ENCODE measurements at regions not wholly inside any gene's neighbourhood (a gene's known extent, or its start where the extent isn't known, plus 50 kb on each side); places are given as distances from the start of the nearest gene placed in this dataset.

DNA sequence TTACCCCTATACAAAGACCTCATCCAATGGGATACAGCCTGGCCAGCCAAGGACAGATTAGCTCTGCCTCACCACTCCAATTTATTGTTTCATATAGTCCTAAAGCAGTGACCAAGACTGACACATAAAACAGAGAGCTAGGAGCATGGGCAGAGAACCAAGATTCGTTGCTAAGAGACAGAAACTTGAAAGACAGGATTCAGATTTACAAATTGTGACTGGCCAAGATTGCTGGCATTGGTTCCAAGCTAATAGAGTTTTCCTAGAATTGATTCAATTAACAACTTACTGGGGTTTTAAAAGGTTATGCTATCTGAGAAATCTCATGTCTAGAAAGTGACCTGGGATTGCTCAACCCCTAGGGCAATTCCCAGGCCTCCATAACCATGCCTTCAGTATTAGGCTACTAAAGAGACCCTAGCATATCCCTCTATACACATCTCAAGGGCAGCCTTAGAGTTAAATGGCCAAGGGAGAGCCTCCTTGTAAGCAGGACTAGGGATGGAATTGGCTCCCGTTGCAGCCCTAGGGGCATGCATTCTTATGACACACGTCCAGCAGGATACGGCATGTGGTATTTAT is 75.6 kb downstream of the ICOS start:
- no peak for DNase-seq (ENCODE audit: low read depth)

DNA sequence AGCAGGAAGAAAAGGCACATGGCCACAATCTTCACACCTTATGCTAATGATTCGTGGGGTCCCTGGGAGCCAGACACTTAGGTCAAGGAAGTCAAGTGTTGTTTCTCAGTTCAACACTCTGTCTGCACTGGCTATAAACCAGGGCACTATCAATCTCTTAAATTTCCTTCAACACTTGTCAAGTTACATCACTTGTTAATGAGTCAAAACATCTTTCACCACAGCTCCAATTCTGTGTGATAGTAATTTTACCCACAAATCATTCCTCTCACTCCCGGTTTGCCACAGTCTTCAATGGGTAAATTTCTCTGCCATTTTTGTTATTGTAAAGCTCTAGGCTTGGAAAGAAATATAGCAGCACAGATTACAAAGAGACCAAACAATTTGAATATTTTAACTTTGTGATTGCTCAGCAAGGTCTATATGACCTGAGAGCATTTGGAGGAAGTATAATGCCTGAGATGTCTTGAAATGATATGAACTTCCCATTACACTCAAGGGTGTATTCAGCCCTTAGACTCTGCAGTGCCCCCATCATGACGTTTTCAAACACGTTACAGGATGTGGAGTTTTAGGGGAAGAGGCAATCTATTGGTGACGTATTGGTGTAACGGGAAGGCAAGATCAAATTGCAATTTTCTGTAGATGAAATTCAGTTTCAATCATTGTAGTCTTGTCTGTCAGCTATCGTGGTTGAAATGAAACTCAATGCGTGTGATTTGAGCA is 78.7 kb downstream of the ICOS start:
- DNase-seq (ENCODE audit: low read depth) = no peak

DNA sequence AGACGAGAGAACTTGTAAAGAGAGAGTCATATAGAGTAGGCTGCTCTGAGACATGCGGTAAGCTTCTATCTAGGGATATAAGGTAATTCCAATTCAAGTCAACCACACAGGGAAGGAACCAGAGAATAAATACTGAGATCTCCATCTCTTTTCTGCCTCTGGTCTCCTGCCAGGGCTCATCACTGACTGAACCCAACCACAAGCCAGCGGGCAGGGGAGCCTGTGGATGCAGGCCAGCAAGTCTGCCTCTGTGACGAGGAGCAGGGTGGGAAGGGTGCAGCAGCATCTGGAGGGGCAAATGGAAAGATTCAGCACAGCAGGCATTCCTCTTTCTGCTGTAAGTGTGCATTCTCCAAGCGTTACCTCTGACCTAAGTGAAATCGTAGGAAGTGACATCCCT is 82.2 kb downstream of the ICOS start:
- no peak for DNase-seq (ENCODE audit: low read depth)

DNA sequence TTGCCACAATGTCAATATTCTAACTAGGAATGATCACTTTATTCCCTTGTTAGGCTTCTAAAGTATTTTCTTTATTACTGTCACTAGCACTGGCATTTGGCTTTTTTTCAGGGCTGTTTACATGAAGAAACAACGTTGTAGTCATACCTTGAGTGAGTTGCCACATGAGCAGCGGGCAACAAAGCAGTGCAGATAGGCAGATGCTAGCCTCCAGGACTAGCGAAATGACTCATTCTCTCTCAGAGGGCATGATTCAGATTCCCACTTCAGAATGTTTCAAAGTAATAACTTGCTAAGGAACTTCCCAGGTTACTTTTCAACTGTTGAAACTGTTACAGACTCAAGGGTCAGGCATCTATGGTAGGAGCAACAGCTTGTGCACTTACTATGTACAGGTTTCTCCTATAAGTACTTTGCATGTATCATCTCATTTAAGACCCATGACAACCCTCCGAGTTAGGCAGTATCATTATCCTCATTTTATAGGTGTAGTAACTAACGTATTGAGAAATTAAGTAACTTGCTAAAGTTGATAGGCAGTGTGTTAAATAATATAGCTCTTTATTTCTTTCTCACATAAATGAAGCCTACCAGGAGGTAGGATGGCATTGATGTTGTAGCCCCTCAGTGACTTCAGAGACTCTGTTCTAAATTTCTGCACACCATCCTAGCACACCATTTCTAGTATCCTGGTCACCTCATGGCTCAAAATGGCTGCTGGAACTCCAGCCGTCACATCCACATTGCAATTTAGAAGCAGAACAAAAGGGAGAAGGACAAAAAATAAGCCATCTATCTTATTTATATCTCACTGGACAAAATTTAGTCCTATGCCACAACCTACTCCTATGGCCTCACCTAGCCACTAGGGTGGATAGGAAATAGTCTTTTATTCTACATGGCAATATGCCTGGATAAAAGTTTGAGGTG is 83.3 kb downstream of the ICOS start:
- peak; percentile 81 for DNase-seq (ENCODE audit: low read depth)

DNA sequence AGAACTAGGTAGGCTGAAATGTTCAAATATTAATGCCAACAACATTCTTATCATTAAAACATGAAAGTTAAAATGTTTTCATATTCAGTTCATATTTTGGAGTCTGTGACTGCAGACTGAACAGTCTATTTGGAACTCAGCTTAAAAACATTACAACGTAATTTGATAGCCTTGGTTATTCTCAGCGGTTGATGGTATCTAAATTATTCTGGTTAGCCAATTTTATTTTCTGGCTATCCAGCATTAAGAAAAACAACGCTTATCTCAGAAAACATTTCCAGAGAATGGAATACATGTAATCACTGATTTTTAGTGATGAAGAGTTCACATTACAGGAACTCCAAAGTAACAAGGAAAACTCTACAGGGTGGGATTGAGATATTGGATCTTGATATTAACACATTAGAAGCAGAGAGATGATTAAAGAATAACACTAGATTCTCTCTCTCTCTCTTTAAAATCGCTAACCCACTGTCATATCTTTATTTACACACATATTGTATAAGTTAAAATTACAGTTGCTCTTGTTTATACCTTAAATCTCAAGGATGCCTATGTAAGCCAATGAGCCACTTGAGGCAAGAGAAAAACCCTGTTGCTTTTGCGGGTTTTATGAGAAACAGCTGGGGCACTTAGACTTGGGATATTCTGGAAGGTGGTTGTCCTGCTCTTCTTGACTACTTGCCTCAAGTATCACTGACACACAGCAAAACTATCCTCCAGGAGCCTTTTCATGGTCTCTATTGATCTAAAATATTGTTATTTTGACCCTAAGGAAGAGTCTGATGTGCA is 84.9 kb downstream of the ICOS start:
- no peak for DNase-seq (ENCODE audit: low read depth)

DNA sequence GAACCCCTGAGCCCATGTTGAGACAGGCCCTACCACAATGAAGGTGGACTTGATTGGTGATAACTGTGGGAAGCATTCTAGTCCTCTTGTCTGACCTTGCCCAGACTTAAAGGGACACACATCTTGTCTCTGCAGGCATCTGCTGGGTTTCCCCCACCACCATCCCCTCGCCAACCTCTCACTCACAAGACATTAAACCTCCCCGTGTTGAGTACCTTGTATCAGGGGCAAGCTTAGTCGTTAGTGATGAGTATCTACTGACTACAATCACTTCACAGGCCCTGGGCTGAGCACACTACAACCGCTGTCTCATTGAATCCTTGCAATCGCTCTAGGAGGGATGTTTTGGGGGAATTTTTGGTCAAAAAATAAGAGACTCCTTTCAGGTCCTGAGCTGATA is 86.0 kb downstream of the ICOS start:
- DNase-seq (ENCODE audit: low read depth) = no peak

DNA sequence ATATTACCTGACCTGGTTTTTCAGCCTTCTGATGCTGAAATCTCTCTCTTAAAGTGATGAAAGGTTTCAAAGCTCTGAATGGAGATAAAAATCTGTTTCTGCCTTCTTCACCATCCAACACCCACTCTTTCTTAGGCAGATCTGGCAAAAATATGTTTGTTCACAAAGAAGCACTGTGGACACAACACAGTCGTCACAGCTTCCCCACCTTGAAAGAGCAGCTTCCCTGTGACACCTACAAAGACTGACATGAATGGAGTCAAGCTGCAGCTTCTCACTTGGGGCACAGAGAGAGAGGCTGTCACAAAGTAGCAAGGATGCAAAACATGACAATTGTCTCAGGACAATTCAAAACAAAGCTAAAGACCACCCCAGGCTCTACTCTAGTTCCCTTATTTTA is 86.5 kb downstream of the ICOS start:
- no peak for DNase-seq (ENCODE audit: low read depth)

DNA sequence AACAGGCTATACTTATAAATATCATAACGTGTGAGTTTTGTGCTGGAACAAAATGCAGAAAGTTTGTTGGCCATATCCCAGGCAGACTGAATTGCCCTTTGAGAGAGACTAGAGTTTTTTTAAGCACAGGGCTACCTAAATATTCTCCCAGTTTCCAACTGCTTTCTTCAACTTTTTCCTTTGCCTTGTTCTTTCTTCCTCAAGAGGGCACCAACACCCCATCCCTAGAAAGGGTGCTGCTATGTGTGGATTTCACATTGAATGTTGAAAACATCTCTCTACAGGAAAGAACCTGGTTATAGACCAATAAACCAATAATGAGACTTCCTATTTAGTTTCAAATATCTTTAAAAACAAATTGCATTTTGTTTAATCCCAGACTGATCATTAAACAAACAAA is 87.9 kb downstream of the ICOS start:
- peak; percentile 45 for DNase-seq (ENCODE audit: low read depth)

DNA sequence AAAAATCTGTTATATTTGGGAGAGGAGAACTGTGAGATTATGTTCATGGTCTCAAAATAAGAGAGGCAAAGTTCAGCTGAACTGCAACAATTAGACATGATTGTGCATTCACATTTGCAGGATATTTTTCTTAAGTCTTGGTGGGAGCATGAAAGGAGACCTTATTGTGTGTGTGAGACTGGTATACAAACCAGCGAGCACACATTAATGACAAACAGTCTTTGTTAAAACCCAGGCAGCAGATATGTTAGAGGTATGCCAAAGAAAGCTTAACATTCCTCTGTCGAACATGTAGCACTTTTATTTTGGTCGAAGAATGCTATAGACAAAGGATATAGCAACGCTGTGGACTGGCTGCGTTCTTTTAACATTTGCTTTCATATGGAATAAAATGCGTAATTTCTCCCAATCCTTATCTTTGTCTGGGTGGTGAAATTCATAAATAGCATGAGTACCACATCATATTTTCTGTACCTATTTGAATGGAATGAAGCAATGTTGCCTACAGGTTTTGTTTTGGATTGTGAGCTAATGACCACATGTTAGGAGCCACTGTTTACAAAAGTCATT is 88.4 kb downstream of the ICOS start:
- DNase-seq (ENCODE audit: low read depth) = no peak

DNA sequence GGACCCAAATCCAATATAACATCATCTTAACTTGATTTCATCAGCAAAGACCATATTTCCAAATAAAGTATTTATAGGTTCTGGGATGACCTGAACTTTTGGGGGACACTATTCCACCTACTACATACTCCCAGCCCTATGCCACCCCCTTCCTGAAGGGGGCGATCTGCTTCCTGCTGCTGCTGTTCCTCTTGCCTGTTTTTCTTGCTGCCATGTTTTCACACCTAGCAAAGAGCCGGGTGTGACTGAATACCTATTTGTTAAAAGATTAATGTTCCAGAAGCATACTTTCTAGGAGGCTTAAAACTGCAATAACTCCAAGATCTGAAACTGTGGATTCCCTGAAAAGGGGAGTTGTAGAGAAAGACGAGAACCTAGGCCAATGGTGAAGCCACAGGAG is 89.7 kb downstream of the ICOS start:
- DNase-seq (ENCODE audit: low read depth) = no peak

DNA sequence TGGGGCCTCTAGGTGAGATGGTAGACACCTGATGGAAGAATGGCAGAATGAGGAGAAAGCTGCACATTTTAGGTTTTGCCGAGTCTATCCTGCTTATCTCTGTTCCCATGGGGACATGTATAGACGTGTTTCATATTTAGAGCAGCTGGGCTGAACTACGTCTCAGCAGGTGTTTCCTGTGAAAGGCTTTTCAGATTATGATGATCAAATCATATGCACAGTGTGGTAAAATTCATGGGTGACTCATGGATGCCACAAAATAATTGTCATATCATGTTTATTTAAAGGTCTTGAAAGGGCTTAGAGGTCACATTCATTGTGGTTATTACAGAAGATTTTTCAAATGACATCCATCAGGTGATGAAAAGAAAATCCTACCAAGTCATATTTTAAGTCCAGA is 90.5 kb downstream of the ICOS start:
- peak; percentile 70 for DNase-seq (ENCODE audit: low read depth)

DNA sequence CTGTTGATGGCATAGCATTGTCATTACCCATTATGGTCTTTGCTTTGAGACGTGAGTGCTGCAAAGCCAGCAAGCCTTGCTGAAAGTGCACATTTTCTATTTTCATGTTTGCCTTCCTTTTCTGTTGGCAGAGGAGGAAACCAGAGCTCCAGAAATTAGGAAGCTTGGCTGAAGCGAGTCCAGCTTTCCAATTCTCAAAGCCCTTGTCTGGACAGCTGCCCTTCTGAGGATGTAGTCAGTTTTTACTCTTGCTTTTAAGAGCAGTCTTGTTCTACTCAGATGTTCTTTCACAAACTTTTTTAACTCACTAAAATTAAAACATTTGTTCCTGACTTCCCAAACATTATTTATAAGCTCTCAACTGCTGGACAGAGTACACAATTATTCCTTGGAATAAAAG is 93.8 kb downstream of the ICOS start:
- DNase-seq (ENCODE audit: low read depth) = no peak

DNA sequence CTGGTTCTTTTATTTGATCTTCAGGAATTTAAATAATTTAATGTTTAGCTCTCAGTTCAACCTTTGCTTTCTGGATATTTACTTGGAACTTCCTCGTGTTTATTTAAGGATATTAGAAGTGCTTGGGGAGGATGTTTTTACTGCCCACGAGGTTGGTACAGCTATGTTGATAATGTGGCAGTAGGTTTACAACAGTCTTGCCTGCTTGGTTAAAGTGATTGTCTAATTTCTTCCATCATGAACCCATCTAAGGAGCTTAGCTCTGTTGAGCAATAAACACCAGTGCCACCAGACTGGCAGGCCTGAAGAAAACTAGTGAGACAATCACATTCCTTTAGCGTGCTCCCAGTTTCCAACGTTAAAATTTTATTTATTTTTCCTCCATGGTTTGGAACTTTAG is 94.5 kb downstream of the ICOS start:
- no peak for DNase-seq (ENCODE audit: low read depth)

DNA sequence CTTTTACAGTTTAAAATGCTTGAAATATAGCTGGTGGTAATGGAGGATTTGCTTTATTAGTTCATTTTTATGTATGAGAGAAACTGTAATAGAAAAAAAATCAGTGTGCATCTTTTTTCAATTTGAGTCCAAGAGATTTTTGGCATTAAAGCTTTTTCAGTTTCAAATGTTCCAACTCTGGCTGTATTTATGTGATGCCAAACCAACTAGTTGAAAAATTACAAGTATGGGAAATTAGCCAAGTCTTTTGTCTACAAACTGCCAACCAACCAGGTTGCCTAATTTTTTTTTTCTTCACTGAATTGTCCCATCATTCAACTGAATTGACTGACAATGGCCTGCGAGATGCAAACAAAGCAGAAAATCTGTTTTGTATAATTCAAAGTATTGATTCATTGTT is 95.7 kb downstream of the ICOS start:
- no peak for DNase-seq (ENCODE audit: low read depth)

DNA sequence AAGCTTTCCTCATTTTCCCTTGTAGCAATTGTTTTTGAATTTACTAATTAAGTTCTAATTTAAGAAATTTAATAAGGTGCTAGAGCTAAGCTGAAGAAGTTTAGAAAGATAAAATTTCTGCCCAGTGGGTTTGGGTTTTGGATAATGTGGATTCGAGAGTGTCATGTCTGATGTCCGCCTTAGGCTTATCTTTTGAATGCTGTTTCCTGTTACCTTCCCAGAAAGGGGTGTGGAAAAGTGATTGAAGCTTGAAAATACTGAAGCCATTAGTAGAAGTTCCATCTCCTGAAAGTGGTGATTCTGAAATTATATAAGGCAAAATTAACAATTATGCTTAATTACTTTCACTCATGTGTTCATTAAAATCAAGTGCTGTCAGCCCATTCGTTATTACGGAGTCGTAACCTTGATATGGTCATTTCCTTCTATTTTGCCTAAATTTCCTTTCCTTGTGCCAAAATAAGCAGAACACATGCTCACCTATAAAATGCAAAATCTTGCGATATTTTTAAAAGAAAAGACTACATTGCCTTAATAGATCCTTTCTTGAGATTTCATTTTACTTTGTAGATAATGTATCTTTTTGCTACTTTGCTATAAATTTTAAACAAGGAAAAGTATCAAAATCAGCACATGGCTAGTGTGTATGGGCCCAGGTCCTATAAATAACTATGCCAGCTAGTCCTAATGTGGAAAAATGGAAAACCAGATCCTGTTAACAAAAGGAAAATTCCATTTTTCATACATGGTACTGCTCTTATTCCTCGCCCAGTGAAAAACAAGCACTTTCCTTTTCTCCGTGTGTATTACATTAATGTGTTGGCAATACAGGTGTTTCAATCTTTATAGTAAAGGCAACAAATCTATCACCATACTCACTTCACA is 97.3 kb downstream of the ICOS start:
- DNase-seq (ENCODE audit: low read depth) = no peak

DNA sequence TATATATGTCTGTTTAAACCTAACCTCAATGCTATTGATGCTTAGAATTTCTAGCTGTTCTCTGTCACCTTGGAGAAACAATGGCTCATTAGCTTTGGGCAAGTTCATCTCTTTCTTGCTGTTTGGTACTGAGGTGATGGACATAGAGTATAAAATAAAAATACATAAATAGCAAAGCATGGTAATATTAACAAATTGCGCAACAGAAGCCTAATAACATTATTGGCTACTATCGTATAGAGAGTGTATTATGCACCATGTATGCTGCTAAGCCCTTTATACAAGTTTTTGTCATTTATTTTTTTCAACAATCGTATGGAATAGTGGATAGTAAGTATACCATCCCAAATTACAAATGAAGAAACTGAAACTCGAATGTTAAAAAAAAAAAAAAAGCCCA is 100.1 kb downstream of the ICOS start:
- no peak for DNase-seq (ENCODE audit: low read depth)

DNA sequence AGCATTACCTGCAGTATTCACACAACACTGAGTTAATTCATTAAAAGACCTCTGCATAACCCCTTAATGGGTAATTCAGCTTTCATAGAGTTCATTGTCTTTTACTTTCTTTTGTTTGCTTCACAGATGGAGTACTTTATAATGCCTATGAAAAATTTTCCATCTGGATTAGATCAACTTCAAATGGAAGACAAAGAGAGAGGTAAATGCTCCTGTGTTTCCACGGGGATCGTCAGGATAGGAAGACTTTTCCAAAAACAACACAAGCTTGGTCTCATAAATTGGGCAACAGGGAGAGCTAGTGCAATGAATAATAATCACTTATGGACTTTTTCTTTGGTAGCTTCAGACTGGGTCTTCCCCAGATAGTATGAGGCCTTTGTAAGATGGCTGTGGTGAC is 100.7 kb downstream of the ICOS start:
- no peak for DNase-seq (ENCODE audit: low read depth)

DNA sequence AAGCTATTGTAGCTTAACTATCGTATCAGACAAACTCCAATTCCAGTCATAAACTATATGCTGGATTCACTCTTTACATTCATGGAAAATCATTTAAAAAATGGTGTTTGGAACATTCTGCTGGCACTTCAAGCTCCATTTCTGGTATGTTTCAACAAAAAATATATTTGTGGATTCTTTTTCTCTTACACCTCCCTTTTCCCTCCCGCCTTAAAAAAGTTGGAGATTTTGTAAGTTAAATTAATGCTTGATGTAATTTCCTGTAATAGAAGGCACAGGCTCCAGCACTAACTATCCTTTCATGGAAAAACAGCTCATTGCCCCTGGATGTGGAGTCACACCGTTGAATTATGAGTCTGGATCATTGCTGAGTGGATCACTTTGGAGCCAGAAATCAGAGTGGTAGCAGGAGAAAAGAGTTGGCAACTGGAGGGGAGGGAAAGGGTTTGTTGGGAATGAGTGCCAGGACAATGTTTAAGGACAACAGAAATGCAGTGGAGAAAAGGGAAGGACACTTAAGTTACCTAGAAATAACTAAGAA is 102.8 kb downstream of the ICOS start:
- DNase-seq (ENCODE audit: low read depth) = no peak

DNA sequence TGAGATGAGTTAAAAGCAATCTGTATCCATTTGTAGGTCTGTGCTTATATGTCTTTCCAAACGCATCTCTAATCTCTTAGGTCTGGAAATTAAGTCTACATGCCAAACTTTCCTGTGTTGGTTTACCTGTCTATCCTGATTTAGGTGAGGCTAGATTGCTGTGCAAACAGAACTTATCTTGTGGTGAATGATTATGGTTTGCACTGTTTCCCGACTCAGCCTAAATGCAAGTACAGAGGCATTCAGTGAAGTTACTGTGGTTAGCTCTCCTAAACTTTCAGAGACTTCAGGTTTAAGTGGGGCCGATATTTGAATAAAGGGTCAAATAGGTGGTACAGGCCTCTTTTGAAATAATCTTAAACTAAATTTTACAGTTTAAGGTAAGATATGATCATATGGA is 103.5 kb downstream of the ICOS start:
- no peak for DNase-seq (ENCODE audit: low read depth)

DNA sequence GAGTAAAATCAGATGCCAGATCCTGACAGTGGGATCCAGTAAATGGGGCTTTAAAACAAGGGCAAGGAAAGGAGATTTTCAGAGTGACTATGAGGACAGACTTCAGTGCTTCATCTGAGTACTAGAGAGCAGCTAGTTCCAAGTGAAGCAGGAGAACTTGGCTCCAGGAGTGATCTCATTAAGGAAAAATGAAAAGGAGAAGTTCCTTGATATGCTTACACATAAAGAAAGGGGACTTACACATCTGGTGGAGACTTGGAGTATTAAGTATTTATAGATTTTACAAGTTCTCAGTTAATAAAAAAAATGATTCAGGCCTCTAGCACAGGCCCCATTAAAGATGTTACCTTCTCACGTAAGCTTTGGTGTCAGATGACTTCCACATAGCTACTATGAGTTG is 105.8 kb downstream of the ICOS start:
- DNase-seq (ENCODE audit: low read depth) = no peak
